ENCODE measurements at regions not wholly inside any gene's neighbourhood (a gene's known extent, or its start where the extent isn't known, plus 50 kb on each side); places are given as distances from the start of the nearest gene placed in this dataset.

- Histone ChIP-seq H3K4ac (ENCODE audit: low read depth, low read length) (no peak overlapping the region), H2BK15ac (ENCODE audit: low read depth, low read length) (no peak overlapping the region), H2BK20ac (ENCODE audit: low read depth, low read length, poor library complexity, severe bottlenecking) (no peak overlapping the region), H2BK12ac (ENCODE audit: insufficient read length, low read depth, low read length) (no peak overlapping the region), H4K20me1 (ENCODE audit: control insufficient read depth, insufficient read depth, insufficient read length) (no peaks in the 10 kb centered on the region), H3K23me2 (ENCODE audit: insufficient read length, low read depth, low read length, poor library complexity, severe bottlenecking) (no peaks in the 10 kb centered on the region), H3K56ac (ENCODE audit: insufficient read length, low read depth, low read length) (no peak overlapping the region), H4K8ac (replicated peaks; ENCODE audit: insufficient read length, low read depth, low read length) (no peak overlapping the region), H2AFZ (ENCODE audit: low read length) (no peak overlapping the region), H3K14ac (ENCODE audit: insufficient read depth, low read length) (no peak overlapping the region), H3K4me1 (ENCODE audit: insufficient read depth, low read length) (no peaks in the 10 kb centered on the region), H3K27ac (ENCODE audit: insufficient read length, low read depth, low read length) (no peak overlapping the region), H3K79me2 (ENCODE audit: insufficient read depth, low read length) (no peaks in the 10 kb centered on the region), H3T11ph (ENCODE audit: low read length) (no peak overlapping the region), H3K4me2 (ENCODE audit: insufficient read depth, insufficient read length, low read length) (no peak overlapping the region), H2AK5ac (ENCODE audit: insufficient read length, low read length) (no peak overlapping the region), H4K5ac (ENCODE audit: insufficient read length, low read depth, low read length) (no peak overlapping the region), H3K18ac (ENCODE audit: insufficient read length, low read depth, low read length) (no peak overlapping the region), H3K23ac (ENCODE audit: insufficient read length, low read depth, low read length) (no peak overlapping the region), H3K9me3 (ENCODE audit: control insufficient read depth, low read depth, low read length) (no peaks in the 10 kb centered on the region), H2BK5ac (ENCODE audit: insufficient read length, low read length) (no peak overlapping the region), H3K79me1 (ENCODE audit: insufficient read depth, low read depth, low read length, poor library complexity, severe bottlenecking) (no peaks in the 10 kb centered on the region), H3K27me3 (ENCODE audit: insufficient read depth, low read length) (no peaks in the 10 kb centered on the region), H4K91ac (ENCODE audit: insufficient read length, low read depth, low read length) (no peak overlapping the region), H3K9ac (ENCODE audit: extremely low read depth, insufficient read length, low read length) (no peak overlapping the region), H2BK120ac (ENCODE audit: low read depth, low read length, poor library complexity, severe bottlenecking) (no peak overlapping the region)
- WGBS (ENCODE audit: extremely low coverage, insufficient read length, low lambda C conversion rate): no CpG with 5 or more reads among the region's 1 CpG
- no peak overlapping the region for H3K4me3 Mint-ChIP-seq
- no peaks in the 10 kb centered on the region for H3K9me3 Mint-ChIP-seq
- H3K36me3 Mint-ChIP-seq (ENCODE audit: insufficient read depth in 1 of 3, low read depth in 3 of 3): no peaks in the 10 kb centered on the region
- TF ChIP-seq CTCF (conservative IDR thresholded peaks at IDR 0.05): no peak
- DNase-seq: no peak
- peaks cover 3 to 5% of the 10 kb centered on the region in 2 experiments; a peak in 3 of 4 replicates for H3K4me1 Mint-ChIP-seq
- no peaks in the 10 kb centered on the region for H3K27me3 Mint-ChIP-seq (ENCODE audit: low read depth)
- no peak overlapping the region for H3K27ac Mint-ChIP-seq
These were observed 487.8 kb downstream of the KCTD12 start for GRCh38 chr13:76398425-76398824.
